Activated naive CD4-positive, alpha-beta T cell treated with anti-CD3 and anti-CD28 coated beads, Interleukin-2, amount 10 ng/mL, durations not matched to agents 7 days and 5 days (primary cell): ENCODE measurements at regions not wholly inside any gene's neighbourhood (a gene's known extent, or its start where the extent isn't known, plus 50 kb on each side); places are given as distances from the start of the nearest gene placed in this dataset.
"Not testable (repeated sequence)": the region's sequence is repeated elsewhere in the genome, so short reads cannot be mapped to it uniquely, and the experiment has no call there.

Source experiments
- CTCF ChIA-PET: fragments of 350-600 bp; sonication (Branson Sonifier 250); formaldehyde crosslinking; loops from one replicate; lab custom pipeline; 2021; ENCODE audit warnings: antibody characterized with exemption; lab: Charles Lee
- DNase-seq: peaks from one replicate; pipeline ENCODE4 v3.0.0-alpha.2; 2020
- H3K27ac Mint-ChIP-seq: one replicate; pipeline ENCODE4 v1.8.0; 2021; ENCODE audit warnings: mild to moderate bottlenecking, moderate library complexity, mixed read lengths
- H3K27me3 Mint-ChIP-seq: one replicate; pipeline ENCODE4 v1.8.0; 2021; ENCODE audit warnings: mild to moderate bottlenecking, mixed read lengths
- H3K36me3 Mint-ChIP-seq: one replicate; pipeline ENCODE4 v1.8.0; 2021; ENCODE audit warnings: mixed read lengths
- H3K4me1 Mint-ChIP-seq: one replicate; pipeline ENCODE4 v1.8.0; 2021; ENCODE audit warnings: mixed read lengths
- H3K4me3 Mint-ChIP-seq: one replicate; pipeline ENCODE4 v1.8.0; 2021; ENCODE audit warnings: mild to moderate bottlenecking, moderate library complexity, mixed read lengths
- H3K9me3 Mint-ChIP-seq: one replicate; pipeline ENCODE4 v1.8.0; 2021; ENCODE audit warnings: mixed read lengths

DNA sequence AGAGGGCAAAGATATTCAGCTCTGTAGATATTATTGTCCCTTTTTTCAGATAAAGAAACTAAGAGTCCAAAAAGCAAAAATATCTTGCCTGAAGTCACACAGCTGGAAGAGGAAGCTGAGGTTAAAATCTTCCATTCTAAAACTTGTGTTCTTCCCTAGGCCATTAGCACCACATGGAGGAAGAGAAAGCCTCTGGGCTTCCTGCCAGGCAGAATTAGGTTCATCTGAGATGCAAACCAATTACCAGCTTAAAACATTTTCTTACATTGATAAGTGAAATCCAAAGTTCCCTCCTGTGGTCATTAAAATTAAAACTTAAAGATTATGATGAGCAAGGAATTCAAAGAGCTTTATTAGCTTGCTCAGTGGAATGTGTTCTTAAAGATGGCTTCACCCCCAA lies 235.3 kb upstream of the SETMAR start:
- Mint-ChIP-seq H3K4me1 (peaks cover 6% of the 10 kb centered on the region), H3K27ac (no peak overlapping the region), H3K4me3 (no peak overlapping the region), H3K27me3 (no peaks in the 10 kb centered on the region), H3K36me3 (no peaks in the 10 kb centered on the region), H3K9me3 (peaks cover 4% of the 10 kb centered on the region)
- no peak for DNase-seq
- CTCF ChIA-PET = no interaction called here

DNA sequence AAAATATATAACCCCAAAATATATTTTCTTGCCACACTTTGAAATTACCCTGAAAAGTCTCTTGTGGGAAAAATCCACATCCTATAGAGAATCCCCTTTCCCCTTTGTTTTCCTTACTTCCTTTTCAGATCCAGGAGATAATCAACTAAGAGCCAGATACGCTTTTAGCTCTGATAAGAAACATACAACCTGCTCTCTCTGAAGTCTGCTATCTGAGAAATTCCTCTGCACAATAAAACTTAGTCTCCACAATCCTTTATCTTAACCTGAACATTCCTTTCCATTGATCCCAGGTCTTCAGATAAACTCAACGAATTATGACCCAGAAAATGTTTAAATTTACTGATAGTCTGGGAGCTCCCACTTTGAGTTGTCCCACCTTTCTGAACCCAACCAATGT lies 233.4 kb upstream of the SETMAR start:
- Mint-ChIP-seq H3K36me3 (no peaks in the 10 kb centered on the region), H3K9me3 (peaks cover 8% of the 10 kb centered on the region), H3K27me3 (no peaks in the 10 kb centered on the region), H3K4me3 (no peak overlapping the region), H3K4me1 (peaks cover 6% of the 10 kb centered on the region), H3K27ac (no peak overlapping the region)
- no peak for DNase-seq
- CTCF ChIA-PET = no interaction called here

DNA sequence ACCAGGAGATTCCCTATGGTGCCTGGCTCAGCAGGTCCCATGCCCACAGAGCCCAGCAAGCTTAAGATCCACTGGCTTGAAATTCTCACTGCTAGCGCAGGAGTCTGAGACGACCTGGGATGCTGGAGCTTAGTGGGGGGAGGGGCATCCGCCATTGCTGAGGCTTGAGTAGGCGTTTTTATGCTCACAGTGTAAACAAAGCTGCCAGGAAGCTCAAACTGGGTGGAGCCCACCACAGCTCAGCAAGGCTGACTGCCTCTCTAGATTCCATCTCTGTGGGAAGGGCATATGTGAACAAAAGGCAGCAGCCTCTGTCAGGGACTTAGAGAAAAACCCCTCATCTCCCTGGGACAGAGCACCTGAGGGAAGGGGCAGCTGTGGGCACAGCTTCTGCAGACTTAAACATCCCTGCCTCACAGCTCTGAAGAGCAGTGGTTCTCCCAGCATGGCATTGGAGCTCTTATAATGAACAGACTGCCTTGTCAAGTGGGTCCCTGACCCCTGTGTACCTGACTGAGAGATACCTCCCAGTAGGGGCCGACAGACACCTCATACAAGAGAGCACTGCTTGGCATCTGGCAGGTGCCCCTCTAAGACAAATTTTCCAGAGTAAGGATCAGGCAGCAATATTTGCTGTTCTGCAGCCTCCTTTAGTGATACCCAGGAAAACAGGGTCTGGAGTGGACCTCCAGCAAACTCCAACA lies 231.5 kb upstream of the SETMAR start:
- Mint-ChIP-seq H3K36me3 (no peaks in the 10 kb centered on the region), H3K4me1 (peaks cover 6% of the 10 kb centered on the region), H3K9me3 (peaks cover 8% of the 10 kb centered on the region), H3K27ac (peak overlapping the region; percentile 66), H3K27me3 (no peaks in the 10 kb centered on the region), H3K4me3 (no peak overlapping the region)
- CTCF ChIA-PET = no interaction called here
- DNase-seq = peak; percentile 34

DNA sequence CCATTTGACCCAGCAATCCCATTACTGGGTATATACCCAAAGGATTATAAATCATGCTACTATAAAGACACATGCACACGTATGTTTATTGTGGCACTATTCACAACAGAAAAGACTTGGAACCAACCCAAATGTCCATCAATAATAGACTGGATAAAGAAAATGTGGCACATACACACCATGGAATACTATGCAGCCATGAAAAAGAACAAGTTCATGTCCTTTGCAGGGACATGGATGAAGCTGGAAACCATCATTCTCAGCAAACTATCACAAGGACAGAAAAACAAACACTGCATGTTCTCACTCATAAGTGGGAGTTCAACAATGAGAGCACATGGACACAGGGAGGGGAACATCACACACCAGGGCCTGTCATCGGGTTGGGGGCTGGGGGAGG lies 225.9 kb upstream of the SETMAR start:
- DNase-seq, H3K27ac Mint-ChIP-seq, CTCF ChIA-PET, H3K4me3 Mint-ChIP-seq, H3K9me3 Mint-ChIP-seq, H3K27me3 Mint-ChIP-seq, H3K36me3 Mint-ChIP-seq, H3K4me1 Mint-ChIP-seq: not testable (repeated sequence)

DNA sequence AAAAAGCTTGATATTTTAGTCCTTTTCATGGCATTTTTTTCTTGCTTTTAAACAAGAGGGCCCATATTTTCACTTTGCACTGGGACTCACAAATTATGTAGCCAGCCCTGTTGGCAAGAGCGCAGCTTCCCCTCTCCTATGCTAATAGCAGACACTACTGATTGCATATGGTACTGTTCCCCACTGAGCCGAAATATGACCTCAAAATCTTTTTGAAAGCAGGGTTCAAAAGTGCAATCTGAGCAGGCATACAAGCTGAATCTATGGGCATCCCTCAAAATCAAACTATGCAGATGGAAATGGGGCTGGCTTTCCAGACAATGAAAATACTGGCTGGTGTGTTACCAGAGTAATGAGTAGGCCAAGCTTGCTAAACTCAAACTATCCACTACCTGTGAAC lies 225.2 kb upstream of the SETMAR start:
- H3K27ac Mint-ChIP-seq = no peak overlapping the region
- CTCF ChIA-PET = no interaction called here
- peaks cover 4% of the 10 kb centered on the region for H3K9me3 Mint-ChIP-seq
- H3K4me1 Mint-ChIP-seq = no peaks in the 10 kb centered on the region
- DNase-seq = no peak
- no peaks in the 10 kb centered on the region for H3K36me3 Mint-ChIP-seq
- no peak overlapping the region for H3K4me3 Mint-ChIP-seq
- H3K27me3 Mint-ChIP-seq = no peaks in the 10 kb centered on the region

DNA sequence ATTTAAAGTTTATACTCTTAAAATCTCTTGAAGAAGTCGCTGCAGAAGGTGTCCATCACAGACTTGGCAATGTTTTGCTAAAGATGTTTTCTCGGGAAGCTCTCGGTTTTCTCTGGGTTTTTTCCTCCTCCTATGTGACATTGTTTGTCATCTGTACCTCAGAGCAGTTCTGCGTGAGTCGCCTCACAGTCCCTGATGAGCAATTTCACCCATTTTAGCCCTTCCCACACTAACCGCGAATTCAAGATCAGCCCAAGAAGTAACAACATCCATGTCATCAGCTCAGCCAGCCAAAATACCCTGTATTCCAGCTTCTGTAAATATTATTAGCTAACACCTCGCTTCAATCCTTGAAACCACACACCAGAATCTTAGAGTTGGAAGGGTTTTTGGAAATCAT lies 224.3 kb upstream of the SETMAR start:
- CTCF ChIA-PET = no interaction called here
- peaks cover 3% of the 10 kb centered on the region for H3K9me3 Mint-ChIP-seq
- DNase-seq = no peak
- no peak overlapping the region for H3K4me3 Mint-ChIP-seq
- H3K27ac Mint-ChIP-seq = no peak overlapping the region
- no peaks in the 10 kb centered on the region for H3K4me1 Mint-ChIP-seq
- H3K27me3 Mint-ChIP-seq = no peaks in the 10 kb centered on the region
- no peaks in the 10 kb centered on the region for H3K36me3 Mint-ChIP-seq

DNA sequence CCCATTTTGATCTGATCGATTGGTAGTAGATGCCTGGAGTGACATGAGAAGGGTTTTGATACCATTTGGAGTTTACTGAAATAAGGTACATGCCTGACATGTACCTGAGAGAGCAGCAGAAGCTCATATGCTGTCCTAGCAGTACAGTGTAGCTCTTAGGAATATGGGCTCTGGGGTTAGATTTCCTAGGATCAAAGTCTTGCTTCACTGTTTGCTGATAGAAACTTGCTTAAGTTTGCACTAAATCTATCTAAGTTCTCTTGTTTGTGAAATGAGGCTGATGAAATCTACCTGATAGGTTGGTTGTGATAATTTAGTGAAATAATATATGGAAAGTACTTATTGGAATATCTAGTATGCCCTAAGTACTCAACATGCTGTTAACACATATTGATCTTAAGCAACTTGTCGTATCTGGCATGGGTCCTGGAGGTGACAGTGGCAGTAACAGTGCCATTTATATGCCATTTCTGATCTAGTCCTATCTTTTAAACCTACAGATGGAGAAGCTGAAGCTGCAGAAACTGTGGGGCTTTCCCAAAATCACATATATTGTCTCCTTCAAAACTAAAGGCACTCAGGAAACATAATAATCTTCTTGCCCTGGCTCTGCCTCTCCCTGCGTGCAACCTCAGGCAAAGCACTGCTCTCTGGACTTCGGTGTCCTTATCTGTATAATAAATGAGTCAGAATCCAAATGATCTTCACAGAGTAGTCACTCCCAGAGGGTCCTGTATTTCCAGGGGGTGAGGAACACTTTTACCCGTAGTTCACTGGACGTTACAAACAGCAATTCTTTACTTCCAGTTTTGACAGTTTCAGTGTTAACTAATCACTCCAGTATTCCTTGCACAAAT lies 223.6 kb upstream of the SETMAR start:
- CTCF ChIA-PET = interaction anchor here (0.7 kb wide), 1 partner anchor 876 kb away, joined by 4 read pairs; no protein-coding TSS in a partner anchor
- Mint-ChIP-seq H3K27ac (no peak overlapping the region), H3K4me1 (no peaks in the 10 kb centered on the region), H3K36me3 (no peaks in the 10 kb centered on the region), H3K4me3 (no peak overlapping the region), H3K9me3 (no peaks in the 10 kb centered on the region), H3K27me3 (no peaks in the 10 kb centered on the region)
- DNase-seq = no peak

DNA sequence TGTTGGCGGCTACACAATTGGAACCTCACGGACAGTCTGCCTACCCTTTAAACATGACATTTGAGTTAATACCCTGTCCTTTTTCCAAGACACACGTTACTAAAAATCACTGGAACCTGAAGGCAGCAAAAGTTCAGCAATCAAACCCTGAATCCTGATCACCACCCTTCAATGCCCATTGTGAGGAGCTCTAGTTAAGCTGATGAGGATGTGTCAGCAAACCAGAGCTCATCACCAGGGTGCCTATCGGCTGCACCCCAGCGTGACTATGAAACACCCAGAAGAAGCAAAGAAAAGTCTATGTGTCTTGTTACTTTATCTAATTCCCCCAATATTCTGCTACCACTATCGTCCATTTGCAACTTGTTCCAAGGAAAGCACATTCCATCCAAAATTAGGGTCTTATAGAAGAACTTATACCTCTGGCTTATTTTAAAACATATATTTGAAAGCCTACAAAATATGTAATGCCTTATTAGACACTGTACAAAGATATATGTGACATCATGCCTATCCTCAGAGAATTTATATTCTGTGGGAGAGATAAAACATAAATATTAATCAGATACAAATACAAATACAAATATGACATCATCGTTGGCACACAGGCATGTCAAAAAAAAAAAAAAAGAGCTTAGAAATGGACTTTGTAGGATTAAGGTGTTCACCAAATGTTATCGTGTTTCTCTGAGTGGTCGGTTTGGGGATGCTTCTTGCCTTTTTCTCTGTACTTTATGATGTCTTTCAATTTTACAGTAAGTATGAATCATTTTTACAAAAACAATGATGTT lies 219.7 kb upstream of the SETMAR start:
- Mint-ChIP-seq H3K36me3 (no peaks in the 10 kb centered on the region), H3K27ac (no peak overlapping the region), H3K4me3 (no peak overlapping the region), H3K4me1 (no peaks in the 10 kb centered on the region), H3K9me3 (no peaks in the 10 kb centered on the region), H3K27me3 (no peaks in the 10 kb centered on the region)
- no peak for DNase-seq
- CTCF ChIA-PET = no interaction called here

DNA sequence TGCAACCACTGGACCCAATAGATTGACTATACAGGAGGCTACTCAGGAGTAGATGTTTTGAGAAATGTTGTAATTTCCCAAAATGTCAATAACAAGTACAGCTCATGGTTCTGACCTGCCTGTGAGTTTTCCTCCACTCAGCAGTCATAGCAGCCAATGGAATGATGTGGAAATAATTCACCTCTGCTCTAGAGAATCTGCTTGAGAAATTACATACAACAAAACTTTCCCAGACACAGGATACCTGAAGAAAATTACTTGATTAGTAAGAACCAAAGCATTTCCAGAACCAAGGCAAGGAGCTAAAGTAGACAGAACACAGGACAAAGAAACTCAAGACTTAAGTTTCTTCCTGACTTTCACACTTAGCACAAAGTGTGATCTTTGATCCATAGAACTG lies 218.9 kb upstream of the SETMAR start:
- no peak for DNase-seq
- Mint-ChIP-seq H3K9me3 (no peaks in the 10 kb centered on the region), H3K27me3 (no peaks in the 10 kb centered on the region), H3K4me1 (no peaks in the 10 kb centered on the region), H3K27ac (no peak overlapping the region), H3K4me3 (no peak overlapping the region), H3K36me3 (no peaks in the 10 kb centered on the region)
- CTCF ChIA-PET = no interaction called here

DNA sequence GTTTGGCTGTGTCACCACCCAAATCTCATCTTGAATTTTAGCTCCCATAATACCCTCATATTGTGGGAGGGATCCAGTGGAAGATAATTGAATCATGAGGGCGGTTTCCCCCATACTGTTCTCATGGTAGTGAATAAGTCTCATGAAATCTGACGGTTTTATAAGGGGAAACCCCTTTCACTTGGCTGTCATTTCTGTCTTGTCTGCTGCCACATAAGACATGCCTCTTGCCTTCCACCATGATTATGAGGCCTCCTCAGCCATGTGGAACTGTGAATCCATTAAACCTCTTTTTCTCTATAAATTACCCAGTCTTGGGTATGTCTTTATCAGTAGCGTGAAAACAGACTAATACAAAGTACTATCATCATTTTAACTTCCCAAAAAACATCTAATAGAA lies 216.5 kb upstream of the SETMAR start:
- H3K36me3 Mint-ChIP-seq, H3K4me1 Mint-ChIP-seq, DNase-seq, CTCF ChIA-PET, H3K9me3 Mint-ChIP-seq, H3K27ac Mint-ChIP-seq, H3K27me3 Mint-ChIP-seq, H3K4me3 Mint-ChIP-seq: not testable (repeated sequence)

DNA sequence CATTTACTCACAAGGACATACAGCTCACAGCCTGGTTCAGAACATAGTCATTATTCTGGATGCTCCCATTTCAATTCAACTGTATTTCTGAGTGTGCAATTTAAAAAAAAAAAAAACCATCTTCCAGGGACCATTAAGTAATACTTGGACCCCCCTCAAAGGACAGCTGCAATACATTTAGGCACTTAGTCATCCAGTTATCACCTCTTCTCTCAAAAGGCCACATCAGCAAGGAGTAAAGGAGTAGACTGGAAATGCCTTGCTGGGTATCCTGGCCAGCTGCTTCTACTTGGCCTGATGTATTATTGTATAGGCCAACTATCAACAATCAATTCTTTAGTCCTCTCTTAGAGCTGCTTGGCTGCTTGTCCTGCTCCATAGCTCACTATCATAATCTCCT lies 211.4 kb upstream of the SETMAR start:
- Mint-ChIP-seq H3K4me1 (no peaks in the 10 kb centered on the region), H3K36me3 (no peaks in the 10 kb centered on the region), H3K4me3 (no peak overlapping the region), H3K9me3 (no peaks in the 10 kb centered on the region), H3K27me3 (no peaks in the 10 kb centered on the region), H3K27ac (no peak overlapping the region)
- CTCF ChIA-PET = no interaction called here
- no peak for DNase-seq

DNA sequence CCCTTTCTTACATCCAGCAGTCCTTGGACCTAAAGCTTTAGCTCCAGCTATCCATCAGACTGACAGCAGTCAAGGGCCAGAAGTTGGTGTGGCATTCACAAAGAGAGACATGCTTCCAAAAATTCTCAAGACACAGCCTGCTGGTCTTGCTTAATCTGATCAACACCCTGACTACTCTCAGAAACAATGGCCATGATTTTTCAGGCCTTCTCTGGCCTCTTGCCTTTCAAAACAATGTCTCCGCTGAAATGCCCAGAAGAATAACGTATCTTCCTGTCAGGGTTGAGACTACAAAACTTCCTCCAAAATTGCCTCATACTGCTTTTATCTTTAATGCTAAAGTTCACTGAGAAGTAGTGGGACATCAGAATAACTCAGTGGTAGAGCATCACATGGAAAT lies 205.4 kb upstream of the SETMAR start:
- no peak for DNase-seq
- Mint-ChIP-seq H3K4me1 (no peaks in the 10 kb centered on the region), H3K9me3 (no peaks in the 10 kb centered on the region), H3K27me3 (no peaks in the 10 kb centered on the region), H3K27ac (no peak overlapping the region), H3K4me3 (no peak overlapping the region), H3K36me3 (no peaks in the 10 kb centered on the region)
- CTCF ChIA-PET = no interaction called here

DNA sequence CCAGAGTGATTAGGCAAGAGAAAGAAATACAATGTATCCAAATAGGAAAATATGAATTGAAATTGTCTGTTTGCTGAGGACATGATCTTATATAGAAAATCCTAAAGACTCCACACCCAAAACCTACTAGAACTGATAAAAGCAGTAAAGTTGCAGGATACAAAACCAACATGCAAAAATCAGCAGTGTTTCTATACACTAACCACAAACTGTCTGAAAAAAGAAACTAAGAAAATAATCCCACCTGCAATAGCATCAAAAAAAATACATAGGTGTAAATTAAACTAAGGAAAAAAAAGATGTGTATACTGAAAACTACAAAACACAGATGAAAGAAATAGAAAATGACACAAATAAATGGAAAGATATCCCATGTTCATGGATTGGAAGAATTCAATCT lies 203.6 kb upstream of the SETMAR start:
- Mint-ChIP-seq H3K27ac (no peak overlapping the region), H3K4me1 (no peaks in the 10 kb centered on the region), H3K4me3 (no peak overlapping the region), H3K9me3 (peaks cover 3% of the 10 kb centered on the region), H3K27me3 (no peaks in the 10 kb centered on the region), H3K36me3 (no peaks in the 10 kb centered on the region)
- CTCF ChIA-PET = no interaction called here
- no peak for DNase-seq

DNA sequence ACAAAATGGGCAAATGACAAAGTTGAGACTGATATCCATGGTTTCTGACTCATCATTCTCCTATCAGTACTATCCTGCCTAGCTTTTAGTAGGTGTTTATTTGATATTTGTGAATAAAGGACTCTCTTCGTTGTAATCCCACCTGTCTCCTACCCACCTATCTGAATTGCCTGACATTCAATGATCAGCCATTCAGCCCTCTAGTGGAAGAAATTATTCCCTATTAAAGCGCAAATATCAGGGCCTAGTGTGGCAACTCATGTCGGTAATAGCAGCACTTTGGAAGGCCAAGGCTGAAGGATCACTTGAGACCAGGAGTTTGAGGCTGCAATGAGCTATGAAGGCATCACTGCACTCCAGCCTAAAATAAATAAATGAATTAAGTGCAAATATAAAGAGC lies 195.7 kb upstream of the SETMAR start:
- Mint-ChIP-seq H3K27ac (no peak overlapping the region), H3K4me3 (no peak overlapping the region), H3K4me1 (no peaks in the 10 kb centered on the region), H3K27me3 (no peaks in the 10 kb centered on the region), H3K9me3 (peaks cover 3% of the 10 kb centered on the region), H3K36me3 (no peaks in the 10 kb centered on the region)
- DNase-seq = no peak
- CTCF ChIA-PET = no interaction called here
